GM03348 (cell line): ENCODE measurements at regions not wholly inside any gene's neighbourhood (a gene's known extent, or its start where the extent isn't known, plus 50 kb on each side); places are given as distances from the start of the nearest gene placed in this dataset.
"Not testable (repeated sequence)": the region's sequence is repeated elsewhere in the genome, so short reads cannot be mapped to it uniquely, and the experiment has no call there.

ENCODE experiments used
- DNase-seq: peaks from one replicate; pipeline ENCODE4 v3.0.0; 2012; ENCODE audit warnings: low spot score

GRCh38 chr12:34606749-34607519, 584.6 kb downstream of the ALG10 start:
- no peak for DNase-seq

DNA sequence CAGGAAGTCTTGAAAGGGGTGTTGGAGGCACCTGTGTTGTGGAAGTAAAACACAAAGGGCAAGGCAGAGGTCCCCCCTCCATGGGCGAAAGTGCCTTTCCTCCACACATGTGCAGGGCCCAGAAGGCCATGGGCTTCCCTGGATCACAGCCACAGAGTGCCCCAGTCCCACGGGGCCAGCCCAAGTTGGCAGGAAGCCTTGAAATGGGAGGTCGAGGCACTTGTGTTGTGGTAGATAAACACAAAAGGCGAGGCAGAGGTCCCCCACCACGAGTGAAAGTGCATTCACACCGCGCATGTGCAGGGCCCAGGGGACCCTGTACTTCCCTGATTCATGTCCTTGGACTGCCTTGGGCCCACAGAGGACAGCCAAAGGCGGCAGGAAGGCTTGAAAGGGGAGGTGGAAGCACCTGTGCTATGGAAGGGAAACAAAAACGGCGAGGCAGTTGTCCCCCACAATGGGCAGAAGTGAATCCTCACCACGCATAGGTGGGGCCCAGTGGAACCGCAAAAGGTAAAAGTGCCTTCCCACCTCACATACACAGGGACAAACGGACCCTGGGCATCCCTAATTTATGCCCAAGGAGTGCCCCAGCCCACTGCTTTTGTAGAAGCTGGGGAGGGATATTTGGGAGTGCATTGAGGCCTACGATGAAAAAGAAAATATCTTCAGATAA, 585.4 kb downstream of the ALG10 start:
- DNase-seq = peak; percentile 1

GRCh38 chr12:34613988-34614387, 591.7 kb downstream of the ALG10 start:
- not testable (repeated sequence) for DNase-seq

- DNase-seq = peak; percentile 28
Observed at GRCh38 chr12:34625116-34625515, 602.8 kb downstream of the ALG10 start.

- no peak for DNase-seq
Observed at GRCh38 chr12:34626363-34627157, 604.3 kb downstream of the ALG10 start.
